ENCODE measurements at regions not wholly inside any gene's neighbourhood (a gene's known extent, or its start where the extent isn't known, plus 50 kb on each side); places are given as distances from the start of the nearest gene placed in this dataset.

GRCh38 chr2:180676520-180677025 is 303.8 kb upstream of the UBE2E3 start:
- TF ChIP-seq POLR2A (IDR thresholded peaks at IDR 0.05): no peak
- TF ChIP-seq CTCF (IDR thresholded peaks at IDR 0.05): no peak
